Lung microvascular endothelial cell (primary cell): ENCODE measurements at regions not wholly inside any gene's neighbourhood (a gene's known extent, or its start where the extent isn't known, plus 50 kb on each side); places are given as distances from the start of the nearest gene placed in this dataset.
"Not testable (repeated sequence)": the region's sequence is repeated elsewhere in the genome, so short reads cannot be mapped to it uniquely, and the experiment has no call there.

Experiments used
- DNase-seq, 2 donors: peaks; one replicate each; pipeline versions ENCODE4 v3.0.0 to v3.0.0-alpha.2; 2010; ENCODE audit warnings: low read depth in 2 of 2

- no peak for DNase-seq
These were observed 232.2 kb downstream of the ERMARD start for GRCh38 chr6:169983651-169984050.

GRCh38 chr6:169982461-169983386 is 231.3 kb downstream of the ERMARD start:
- DNase-seq = no peak

DNA sequence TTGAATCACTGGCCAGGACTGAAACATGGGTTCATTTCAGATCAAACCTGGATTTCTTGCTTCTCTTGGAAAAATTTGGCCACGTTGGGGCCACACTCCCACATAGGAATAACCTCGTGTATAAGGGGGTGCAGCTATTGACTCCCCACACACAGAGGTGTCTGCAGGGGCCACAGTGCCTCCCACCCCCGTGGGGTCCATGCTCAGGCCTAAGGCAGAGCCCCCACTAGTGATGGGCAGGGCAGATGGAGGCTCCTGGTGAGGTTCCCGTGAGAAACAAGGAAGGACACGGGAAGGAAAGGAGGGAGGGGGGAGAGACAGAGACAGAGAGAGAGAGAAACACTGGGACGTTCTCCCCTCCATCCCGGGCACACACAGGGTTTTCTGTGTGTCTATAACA is 230.5 kb downstream of the ERMARD start:
- DNase-seq = no peak

DNA sequence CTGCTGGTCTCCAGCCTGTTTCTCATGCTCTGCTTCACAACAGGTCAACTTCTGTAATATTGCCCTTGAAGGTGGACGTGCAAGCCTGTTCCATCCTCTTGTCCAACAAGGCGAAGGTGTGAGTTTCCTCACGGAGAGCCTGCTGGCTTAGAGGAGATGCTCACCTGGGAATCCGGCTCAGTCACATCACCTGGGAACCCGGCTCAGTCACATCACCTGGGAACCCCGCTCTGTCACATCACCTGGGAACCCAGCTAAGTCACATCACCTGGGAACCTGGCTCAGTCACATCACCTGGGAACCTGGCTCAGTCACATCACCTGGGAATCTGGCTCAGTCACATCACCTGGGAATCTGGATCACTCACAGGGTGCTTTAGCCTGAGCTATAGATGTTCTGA is 230.1 kb downstream of the ERMARD start:
- no peak for DNase-seq

DNA sequence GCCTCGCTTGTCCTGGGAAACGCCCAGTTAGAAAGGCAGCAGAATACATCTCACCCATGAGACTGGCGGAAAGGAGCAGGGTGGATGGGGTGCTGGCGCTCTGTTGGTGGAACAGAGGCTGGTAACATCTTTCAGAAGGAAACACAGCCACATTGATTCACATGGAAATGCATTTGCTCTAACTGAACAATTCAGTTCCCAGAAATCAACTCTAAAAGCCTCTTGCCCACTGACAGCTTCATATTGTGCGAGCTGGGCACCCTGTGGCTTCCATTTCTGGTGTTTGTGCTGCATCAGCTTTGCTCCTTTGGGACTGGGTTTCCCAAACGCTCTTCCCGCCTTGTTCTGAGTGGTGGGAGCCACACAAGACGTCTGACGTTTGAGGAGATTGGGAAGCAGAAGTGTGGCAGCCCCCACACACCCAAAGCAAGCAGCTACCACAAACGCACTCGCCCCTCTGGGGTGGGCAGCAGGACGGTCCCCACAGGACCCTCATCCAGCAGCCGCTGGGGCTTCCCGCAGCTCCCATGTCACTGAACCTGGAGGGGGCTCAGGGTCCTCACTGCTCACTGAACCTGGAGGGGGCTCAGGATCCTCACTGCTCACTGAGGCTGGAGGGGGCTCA is 229.5 kb downstream of the ERMARD start:
- no peak for DNase-seq

- DNase-seq = no peak
These were observed 228.5 kb downstream of the ERMARD start for GRCh38 chr6:169979873-169980432.

GRCh38 chr6:169978615-169979161 is 227.3 kb downstream of the ERMARD start:
- peak in 1 of 2 donors; percentile 52 for DNase-seq

- DNase-seq = no peak
These were observed 226.2 kb downstream of the ERMARD start for GRCh38 chr6:169977434-169978265.

DNA sequence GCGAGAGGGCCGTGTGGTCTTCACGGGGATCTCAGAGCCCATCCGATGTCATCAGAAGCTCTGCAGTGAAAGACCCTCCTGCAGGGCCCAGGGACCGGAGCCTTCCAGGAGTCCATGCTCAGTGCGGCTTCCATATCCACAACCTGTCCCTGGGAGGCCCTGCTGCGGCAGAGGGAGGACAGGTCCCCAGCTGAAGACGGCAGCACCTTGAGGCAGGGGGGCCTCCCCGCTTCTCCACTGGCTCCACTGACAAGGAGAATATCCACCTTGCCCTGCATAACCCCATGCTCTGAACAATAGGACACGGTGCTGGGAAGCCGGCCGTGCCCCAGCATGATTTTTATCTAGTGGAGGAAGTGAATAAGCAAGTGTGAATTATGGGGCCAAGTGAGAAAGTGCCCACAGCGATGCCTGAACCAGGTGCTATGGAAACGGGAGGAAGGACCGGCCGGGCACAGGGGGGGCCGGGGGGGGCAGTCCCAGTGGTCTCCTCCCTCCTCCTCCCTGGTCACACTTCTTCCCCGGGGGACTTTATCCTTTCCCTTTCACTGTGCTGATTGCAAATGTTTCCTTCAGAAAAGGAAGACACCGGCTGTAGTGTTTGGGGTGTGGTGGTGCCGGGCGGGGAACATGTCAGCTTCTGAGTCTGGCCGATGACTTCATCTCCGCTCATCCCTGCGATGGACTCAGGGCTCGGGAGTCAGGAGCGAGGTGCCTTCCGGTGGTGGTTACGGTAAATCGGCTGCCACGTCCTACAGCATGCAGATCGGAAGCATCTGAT is 225.1 kb downstream of the ERMARD start:
- peak in 1 of 2 donors; percentile 50 for DNase-seq

GRCh38 chr6:169975701-169976100 is 224.3 kb downstream of the ERMARD start:
- DNase-seq = no peak

GRCh38 chr6:169975286-169975685 is 223.9 kb downstream of the ERMARD start:
- DNase-seq = no peak

DNA sequence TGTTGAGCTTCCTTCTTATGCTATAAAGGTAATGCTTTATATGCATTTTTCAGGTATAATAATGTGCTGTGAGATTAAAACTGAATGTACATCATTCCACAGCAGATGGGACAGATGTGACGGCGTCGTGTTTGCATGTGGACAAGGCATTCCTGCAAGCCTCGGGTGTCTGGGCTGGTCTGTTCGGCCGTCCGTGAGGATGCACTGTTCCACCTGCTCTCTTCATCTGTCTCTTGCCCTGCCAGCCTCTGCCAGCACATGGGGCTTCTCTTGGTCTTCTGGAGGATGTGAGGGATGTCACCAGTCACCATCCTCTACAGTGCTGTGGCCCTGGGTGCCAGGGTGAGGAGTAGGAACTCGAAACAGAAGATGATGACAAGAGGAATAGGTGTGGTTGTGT is 223.2 kb downstream of the ERMARD start:
- DNase-seq = no peak

DNA sequence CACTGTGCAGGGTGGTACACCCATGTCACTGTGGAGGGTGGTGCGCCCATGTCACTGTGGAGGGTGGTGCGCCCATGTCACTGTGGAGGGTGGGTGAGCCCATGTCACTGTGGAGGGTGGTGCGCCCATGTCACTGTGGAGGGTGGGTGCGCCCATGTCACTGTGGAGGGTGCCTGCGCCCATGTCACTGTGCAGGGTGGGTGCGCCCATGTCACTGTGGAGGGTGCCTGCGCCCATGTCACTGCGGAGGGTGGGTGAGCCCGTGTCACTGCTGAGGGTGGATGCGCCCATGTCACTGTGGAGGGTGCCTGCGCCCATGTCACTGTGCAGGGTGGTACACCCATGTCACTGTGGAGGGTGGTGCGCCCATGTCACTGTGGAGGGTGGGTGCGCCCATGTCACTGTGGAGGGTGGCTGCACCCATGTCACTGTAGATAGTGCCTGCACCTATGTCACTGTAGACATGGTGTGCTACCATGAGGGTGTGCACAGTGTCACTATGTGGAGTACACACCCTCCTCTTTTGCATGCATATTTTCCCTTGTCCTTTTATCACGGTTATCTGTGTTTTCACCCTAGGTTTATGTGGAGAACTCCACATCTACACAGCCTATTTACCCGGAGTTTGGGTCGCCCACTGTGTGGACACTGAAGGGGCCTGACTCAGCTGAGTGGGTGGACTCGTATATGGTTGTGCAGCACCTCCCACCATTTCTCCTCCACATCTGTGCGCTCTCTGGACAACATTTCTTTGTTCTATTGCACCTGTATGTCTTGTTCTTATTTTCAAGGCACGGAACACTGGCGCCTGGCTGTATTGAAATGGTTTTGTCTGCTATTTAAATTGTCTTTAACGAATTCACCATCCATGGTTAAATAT is 222.4 kb downstream of the ERMARD start:
- not testable (repeated sequence) for DNase-seq

DNA sequence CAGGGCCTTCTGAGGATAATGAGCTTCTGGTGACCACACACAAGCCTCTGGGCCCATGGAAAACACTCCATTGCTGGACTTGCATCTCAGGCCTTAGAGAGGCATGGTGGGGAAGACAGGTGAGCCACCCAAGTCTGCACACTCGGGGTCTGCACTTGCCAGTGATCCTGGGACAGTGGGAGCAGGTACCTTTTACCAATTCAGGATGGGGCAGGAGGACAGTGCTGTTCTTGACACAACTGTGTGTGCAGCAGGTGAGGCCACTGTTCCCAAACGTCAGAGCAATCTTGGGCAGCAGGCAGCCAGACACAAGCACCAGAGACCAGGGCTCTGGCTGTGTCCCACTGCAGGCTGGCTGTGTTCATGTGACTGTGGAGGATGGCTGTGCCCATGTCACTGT is 221.3 kb downstream of the ERMARD start:
- no peak for DNase-seq

DNA sequence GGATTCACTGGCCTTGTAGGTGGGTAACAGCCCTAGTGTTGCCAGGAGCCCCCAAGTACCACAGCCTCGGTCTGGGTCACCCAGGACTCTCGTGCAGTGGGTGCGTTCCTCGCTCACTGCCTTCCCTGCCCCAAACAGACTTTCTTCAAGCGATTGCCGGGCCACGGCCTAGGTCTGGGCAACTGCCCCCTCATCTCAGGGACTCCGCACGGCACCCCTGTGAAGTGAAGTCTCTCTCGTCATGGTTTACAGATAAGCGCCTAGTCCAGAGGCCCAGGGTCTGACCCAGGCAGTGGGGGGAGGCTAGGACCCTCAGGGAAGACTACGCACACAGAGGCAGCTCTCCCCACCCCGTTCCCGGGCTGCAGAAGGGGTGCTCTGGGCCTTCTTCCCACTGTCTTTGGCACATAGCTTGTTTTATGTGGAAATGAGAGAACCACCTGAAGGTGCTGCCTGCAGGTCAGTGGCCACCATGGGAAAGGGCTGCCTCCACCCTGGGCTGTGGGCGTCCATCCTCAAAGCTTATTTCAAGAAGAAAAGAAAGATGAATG is 220.8 kb downstream of the ERMARD start:
- DNase-seq = no peak

GRCh38 chr6:169971081-169971861 is 219.8 kb downstream of the ERMARD start:
- DNase-seq = no peak

DNA sequence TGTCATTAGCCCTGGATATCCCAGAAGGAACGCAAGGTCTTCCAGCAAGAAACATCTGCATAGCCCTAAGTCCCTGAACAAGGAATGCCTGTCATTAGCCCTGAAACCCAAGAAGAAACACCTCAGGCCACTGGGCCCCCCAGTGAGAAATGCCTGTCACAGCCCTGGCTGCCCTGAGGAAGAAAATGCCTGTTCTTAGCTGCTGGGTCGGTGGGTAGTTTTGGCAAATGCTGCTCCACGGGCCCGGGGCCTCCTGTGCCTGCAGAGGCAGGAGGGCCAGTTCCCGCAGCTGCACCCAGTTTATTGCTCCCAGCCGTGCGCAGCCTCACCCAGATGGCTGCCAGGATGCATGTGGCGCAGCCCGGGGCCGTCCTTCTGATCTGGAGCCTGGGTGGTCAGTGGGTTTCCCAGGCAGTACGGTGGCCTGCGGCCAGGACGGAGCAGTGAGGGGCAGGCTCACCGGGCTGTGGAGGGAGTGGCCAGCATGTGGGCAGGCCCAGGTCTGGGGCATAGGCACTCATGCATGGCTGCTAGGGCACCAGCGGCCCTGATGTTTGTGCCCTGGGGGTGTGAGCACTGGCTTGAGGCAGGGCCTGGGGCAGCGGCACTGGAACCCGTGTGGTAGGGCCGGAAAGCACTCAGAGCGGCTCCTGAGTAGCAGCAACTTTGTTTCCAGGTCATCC is 219.0 kb downstream of the ERMARD start:
- no peak for DNase-seq
